Esophagus squamous epithelium (tissue), 5 donors: ENCODE measurements at regions not wholly inside any gene's neighbourhood (a gene's known extent, or its start where the extent isn't known, plus 50 kb on each side); places are given as distances from the start of the nearest gene placed in this dataset.
A peak's percentile ranks its signal among the peaks of the same experiment; 100 is the strongest.
"Not testable (repeated sequence)": the region's sequence is repeated elsewhere in the genome, so short reads cannot be mapped to it uniquely, and the experiment has no call there.

ENCODE experiments used
- DNase-seq: peaks from one replicate; lab custom pipeline; 2025; lab: John Stamatoyannopoulos, UW
- H3K27ac ChIP-seq, 4 donors: fragments of 200-600 bp; sonication (generic); one replicate each; pipeline ENCODE4 v1.5.1; 2016 to 2019; ENCODE audit warnings: mild to moderate bottlenecking in 1 of 4
- H3K27me3 ChIP-seq, 4 donors: fragments of 200-600 bp; sonication (generic); 1 replicate in 3 of 4; 2 replicates in 1 of 4; pipeline versions ENCODE4 v1.5.1 to v1.6.0; 2017 to 2021; ENCODE audit warnings: antibody characterized with exemption in 1 of 4
- H3K36me3 ChIP-seq, 3 donors: fragments of 200-600 bp; sonication (generic); one replicate each; pipeline ENCODE4 v1.5.1; 2016 to 2019
- H3K4me1 ChIP-seq, 3 donors: fragments of 200-600 bp; sonication (generic); one replicate each; pipeline ENCODE4 v1.5.1; 2017 to 2019
- H3K4me3 ChIP-seq, 4 donors: fragments of 200-600 bp; sonication (generic); 1 replicate in 3 of 4; 2 replicates in 1 of 4; pipeline ENCODE4 v1.5.1; 2016 to 2019; ENCODE audit warnings: mild to moderate bottlenecking in 2 of 4, moderate library complexity in 1 of 4
- H3K9me3 ChIP-seq, 3 donors: fragments of 200-600 bp; sonication (generic); one replicate each; pipeline ENCODE4 v1.5.1; 2016 to 2019
- WGBS, 2 donors: methylation state at CpG; one replicate each; pipeline ENCODE4 v1.1.5; 2018; 5-methylcytosine and 5-hydroxymethylcytosine counted together
- intact Hi-C: fragments of 100-400 bp; cut with DNase I; formaldehyde crosslinking; loops from one replicate; pipeline ENCODE4 v1.15.0; 2022
- TF ChIP-seq, protein P1 (sequence below), 6 experiments: fragments of 450-650 bp in 4 of 6; fragments of 200-600 bp in 2 of 6; sonication (generic) in 2 of 6; IDR thresholded peaks; one replicate each; pipeline ENCODE4 v1.5.1; 2016 to 2019; ENCODE audit warnings: antibody characterized with exemption in 6 of 6, mild to moderate bottlenecking in 4 of 6, moderate library complexity in 4 of 6
- donor health status: DM: yes; HTN: yes; CAD: no.

DNA sequence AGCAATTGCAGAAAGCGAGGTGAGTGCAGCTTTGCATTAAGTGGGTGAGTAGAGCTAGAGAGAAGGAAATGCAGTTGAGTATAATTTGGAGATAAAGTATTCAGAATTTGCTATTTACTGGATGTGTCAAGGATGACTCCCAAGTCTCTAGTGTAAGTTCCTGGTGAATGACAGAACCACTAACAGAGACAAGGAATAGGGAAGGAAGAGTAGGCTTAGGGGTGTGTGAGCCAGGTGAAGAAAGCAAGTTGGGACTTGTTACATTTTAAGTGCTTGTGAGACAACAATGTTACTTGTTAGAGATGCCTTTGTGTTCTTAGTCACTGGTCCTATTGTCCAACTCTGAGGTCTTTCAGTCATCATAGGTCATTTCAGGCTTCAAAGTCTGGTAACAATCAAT, 70.8 kb downstream of the TBC1D26 start:
- intact Hi-C loops, H3K4me3 ChIP-seq, H3K4me1 ChIP-seq, H3K27me3 ChIP-seq, H3K27ac ChIP-seq, H3K36me3 ChIP-seq, DNase-seq, H3K9me3 ChIP-seq: not testable (repeated sequence)
- WGBS, 2 donors: 86 to 90% methylated on average over 1 of the region's 1 CpG

GRCh38 chr17:15806825-15807224, 74.7 kb downstream of the TBC1D26 start:
- H3K36me3 ChIP-seq, H3K4me1 ChIP-seq, DNase-seq, H3K27ac ChIP-seq, H3K27me3 ChIP-seq, H3K9me3 ChIP-seq, intact Hi-C loops, H3K4me3 ChIP-seq: not testable (repeated sequence)
- 55 to 57% methylated on average over 2 to 4 of the region's 4 CpGs for whole genome bisulfite sequencing, 2 donors

DNA sequence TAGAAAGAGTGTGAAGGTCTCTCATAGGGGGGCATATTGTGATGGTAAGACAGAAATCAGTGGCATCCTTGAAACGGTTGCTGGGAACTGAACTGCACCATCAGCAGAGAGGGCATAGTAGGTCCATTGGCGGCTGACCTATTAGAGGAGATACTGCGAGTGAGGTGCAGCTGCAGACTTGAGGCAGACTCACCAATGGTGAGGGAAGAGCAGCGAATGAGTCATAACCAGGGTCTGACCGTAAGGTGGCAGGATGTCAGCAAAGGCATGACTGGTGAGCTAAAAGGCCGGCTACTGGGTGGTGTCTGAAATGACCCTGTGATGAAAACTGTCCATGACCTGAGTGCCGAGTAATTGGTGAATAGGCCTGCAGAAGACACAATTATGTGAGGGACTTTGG, 81.3 kb downstream of the TBC1D26 start:
- WGBS, 2 donors: 84 to 87% methylated on average over 4 to 5 of the region's 7 CpGs
- intact Hi-C loops, H3K4me3 ChIP-seq: not testable (repeated sequence)

DNA sequence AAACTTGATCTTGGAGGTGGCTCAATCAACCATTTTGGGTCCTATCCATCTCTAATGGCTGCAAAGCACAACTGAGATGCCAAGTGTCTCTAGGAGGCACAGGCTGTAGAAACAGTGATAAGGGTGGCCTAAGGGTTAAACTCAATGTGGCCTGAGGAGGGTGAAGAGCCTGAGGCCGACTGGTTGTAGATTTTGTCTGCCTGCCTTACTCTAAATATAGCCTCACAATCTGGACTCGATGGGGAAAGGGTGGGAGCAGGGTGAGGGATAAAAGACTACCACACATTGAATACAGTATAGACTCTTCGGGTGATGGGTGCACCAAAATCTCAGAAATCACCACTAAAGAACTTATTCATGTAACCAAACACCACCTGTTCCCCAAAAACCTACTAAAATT, 81.9 kb downstream of the TBC1D26 start:
- DNase-seq, H3K4me1 ChIP-seq, intact Hi-C loops, H3K4me3 ChIP-seq, H3K9me3 ChIP-seq, H3K27ac ChIP-seq, H3K36me3 ChIP-seq, H3K27me3 ChIP-seq: not testable (repeated sequence)
- WGBS, 2 donors: 55 to 71% methylated on average over 3 of the region's 3 CpGs

More for the DNA sequence above, 81.3 kb downstream of the TBC1D26 start:
- H3K9me3 ChIP-seq, H3K36me3 ChIP-seq, H3K4me1 ChIP-seq, H3K27ac ChIP-seq, DNase-seq, H3K27me3 ChIP-seq: not testable (repeated sequence)

DNA sequence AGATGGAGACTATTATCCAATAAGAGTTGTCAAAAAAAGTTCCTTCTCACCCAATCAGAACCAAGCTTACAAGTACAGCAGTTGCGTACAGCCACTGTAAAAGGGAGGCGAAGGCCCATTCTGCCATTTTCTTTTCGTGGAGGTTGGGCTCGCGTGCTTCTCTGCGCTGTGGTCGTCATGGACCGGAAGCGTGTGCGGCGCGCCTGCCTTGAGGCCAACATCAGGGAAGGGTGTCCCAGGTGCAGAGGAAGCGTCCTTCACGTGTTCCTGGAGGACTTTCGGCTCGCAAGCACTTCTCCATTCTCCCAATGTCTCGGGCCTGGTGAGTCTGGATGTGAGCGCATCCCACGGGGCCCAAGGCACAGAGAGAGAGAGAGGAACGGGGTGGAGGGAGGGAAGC, 85.8 kb downstream of the TBC1D26 start:
- H3K27ac ChIP-seq, DNase-seq, H3K4me1 ChIP-seq, H3K36me3 ChIP-seq, intact Hi-C loops, H3K27me3 ChIP-seq, H3K9me3 ChIP-seq, H3K4me3 ChIP-seq: not testable (repeated sequence)
- 90 to 100% methylated on average over 2 to 4 of the region's 20 CpGs for WGBS, 2 donors

DNA sequence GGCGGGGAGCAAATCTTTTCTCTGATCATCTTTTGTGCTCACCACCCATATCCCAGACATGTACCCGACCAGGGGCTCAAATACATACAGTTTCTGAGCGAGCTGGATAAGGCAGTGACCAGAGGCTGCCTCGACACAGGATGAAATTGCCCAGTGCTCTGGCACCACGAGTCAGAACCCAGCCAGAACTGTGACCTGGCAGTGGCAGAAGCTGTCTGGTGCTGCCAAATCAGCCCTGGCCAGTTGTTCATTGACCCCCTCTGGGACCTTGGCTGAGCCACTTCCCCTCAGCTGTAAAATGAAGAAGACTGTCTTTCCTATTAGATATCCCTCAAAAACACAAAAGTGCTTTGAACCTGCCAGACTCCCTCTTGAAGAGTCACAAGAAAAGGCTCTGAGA, 90.2 kb downstream of the TBC1D26 start:
- intact Hi-C loops: loop anchor here (10.0 kb wide), 1 partner anchor 173 kb away; the partner anchor contains the start of genes TTC19 and ZSWIM7
- H3K9me3 ChIP-seq, H3K27me3 ChIP-seq, H3K27ac ChIP-seq, H3K36me3 ChIP-seq, DNase-seq, H3K4me3 ChIP-seq, H3K4me1 ChIP-seq: not testable (repeated sequence)
- no CpG with 5 or more reads among the region's 5 CpGs for WGBS, 2 donors

DNA sequence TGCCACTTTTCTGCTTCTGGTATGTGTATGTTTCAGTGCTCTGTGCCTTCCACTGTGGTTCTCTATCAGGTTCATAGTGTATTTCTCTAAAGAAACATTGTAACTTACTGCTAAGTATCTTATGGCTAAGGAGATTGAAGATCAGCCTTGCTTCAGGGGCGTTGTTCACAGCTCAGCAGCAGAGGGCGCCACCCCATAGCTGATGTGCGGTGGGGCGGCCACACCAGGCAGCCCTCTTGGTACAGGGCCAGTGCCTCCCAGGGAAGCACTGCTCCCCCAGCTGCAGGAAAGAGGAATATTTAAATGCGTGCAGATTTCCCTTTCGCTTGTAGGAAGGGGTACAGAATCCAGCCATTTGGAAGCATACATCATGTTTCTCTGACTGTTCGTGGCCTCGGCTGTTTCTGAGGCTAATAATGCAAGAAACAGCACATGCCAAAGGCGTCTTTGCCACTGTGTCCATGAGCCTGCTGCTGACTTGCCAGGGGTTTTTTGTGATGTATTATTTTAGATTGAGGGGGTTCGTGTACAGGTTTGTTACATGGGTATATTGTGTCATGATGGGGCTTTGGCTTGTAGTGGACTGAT, 96.7 kb downstream of the TBC1D26 start:
- DNase-seq, H3K36me3 ChIP-seq, H3K27ac ChIP-seq, H3K4me1 ChIP-seq, H3K9me3 ChIP-seq, H3K27me3 ChIP-seq: not testable (repeated sequence)
- intact Hi-C loops: loop anchor here (10.0 kb wide), 1 partner anchor 166 kb away; the partner anchor contains the start of genes TTC19 and ZSWIM7
- WGBS, 2 donors: 7% methylated on average over 2 to 5 of the region's 10 CpGs
- TF ChIP-seq, protein P1, sequence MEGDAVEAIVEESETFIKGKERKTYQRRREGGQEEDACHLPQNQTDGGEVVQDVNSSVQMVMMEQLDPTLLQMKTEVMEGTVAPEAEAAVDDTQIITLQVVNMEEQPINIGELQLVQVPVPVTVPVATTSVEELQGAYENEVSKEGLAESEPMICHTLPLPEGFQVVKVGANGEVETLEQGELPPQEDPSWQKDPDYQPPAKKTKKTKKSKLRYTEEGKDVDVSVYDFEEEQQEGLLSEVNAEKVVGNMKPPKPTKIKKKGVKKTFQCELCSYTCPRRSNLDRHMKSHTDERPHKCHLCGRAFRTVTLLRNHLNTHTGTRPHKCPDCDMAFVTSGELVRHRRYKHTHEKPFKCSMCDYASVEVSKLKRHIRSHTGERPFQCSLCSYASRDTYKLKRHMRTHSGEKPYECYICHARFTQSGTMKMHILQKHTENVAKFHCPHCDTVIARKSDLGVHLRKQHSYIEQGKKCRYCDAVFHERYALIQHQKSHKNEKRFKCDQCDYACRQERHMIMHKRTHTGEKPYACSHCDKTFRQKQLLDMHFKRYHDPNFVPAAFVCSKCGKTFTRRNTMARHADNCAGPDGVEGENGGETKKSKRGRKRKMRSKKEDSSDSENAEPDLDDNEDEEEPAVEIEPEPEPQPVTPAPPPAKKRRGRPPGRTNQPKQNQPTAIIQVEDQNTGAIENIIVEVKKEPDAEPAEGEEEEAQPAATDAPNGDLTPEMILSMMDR (IDR thresholded peaks at IDR 0.05): peak; percentile 54 to 94 (median 88)
- peak overlapping the region in 1 of 4 donors; percentile 42 for H3K4me3 ChIP-seq

- DNase-seq, H3K27me3 ChIP-seq, H3K4me1 ChIP-seq, H3K4me3 ChIP-seq, H3K36me3 ChIP-seq, H3K27ac ChIP-seq, intact Hi-C loops, H3K9me3 ChIP-seq: not testable (repeated sequence)
- WGBS, 2 donors: 70% methylated on average over 4 of the region's 4 CpGs
Measured at GRCh38 chr17:15830221-15830620, 98.1 kb downstream of the TBC1D26 start.

GRCh38 chr17:15831182-15831581, 99.1 kb downstream of the TBC1D26 start:
- H3K4me3 ChIP-seq, H3K9me3 ChIP-seq, H3K4me1 ChIP-seq, intact Hi-C loops, H3K36me3 ChIP-seq, H3K27me3 ChIP-seq, H3K27ac ChIP-seq, DNase-seq: not testable (repeated sequence)
- whole genome bisulfite sequencing, 2 donors: 22 to 58% methylated on average over 3 to 6 of the region's 6 CpGs

GRCh38 chr17:15832921-15833480, 100.9 kb downstream of the TBC1D26 start:
- H3K4me1 ChIP-seq, intact Hi-C loops, H3K36me3 ChIP-seq, H3K27me3 ChIP-seq, H3K27ac ChIP-seq, H3K9me3 ChIP-seq, H3K4me3 ChIP-seq, DNase-seq: not testable (repeated sequence)
- 71 to 73% methylated on average over 10 to 11 of the region's 11 CpGs for WGBS, 2 donors

DNA sequence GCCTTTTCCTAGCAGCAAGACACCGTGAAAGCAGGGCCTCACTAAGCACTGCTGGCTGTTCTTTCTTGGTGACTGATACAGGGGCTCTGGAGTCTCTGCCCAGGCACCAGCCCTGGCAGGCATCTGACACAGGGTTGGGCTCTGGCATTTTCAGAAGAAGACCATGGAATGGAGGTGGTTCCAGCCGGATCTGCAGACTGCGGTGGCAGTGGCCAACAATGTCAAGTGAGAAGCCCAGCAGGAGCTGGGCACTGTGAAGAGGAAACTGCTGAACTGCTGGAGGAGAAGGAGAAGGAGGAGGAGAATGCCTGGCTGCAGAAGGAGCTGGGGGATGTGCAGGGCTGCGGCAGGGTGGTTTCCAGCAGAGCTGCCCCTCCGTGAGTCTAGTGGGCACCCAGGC, 101.8 kb downstream of the TBC1D26 start:
- H3K4me1 ChIP-seq, intact Hi-C loops, H3K9me3 ChIP-seq, DNase-seq, H3K4me3 ChIP-seq, H3K27ac ChIP-seq, H3K27me3 ChIP-seq, H3K36me3 ChIP-seq: not testable (repeated sequence)
- WGBS, 2 donors: 76 to 87% methylated on average over 3 to 4 of the region's 5 CpGs

DNA sequence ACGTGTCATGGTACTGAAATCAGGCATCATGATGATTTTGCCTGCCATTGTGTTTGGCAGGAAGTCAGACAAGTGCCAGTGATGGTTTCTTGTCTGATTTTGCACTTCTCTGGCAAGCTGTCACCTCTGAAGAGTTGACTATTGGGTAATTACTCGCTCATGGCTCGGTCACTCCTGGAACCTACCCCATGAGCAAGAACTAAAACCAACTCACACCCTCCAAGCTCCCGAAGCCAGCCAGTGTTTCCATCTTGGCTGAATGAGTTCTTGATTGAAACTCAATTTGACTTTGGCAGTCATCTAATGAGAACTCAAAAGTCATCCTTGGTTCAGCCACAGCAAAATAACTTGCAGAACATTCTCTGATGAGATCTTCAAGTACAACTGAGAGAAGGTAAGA, 103.4 kb downstream of the TBC1D26 start:
- H3K27ac ChIP-seq, H3K9me3 ChIP-seq, H3K27me3 ChIP-seq, intact Hi-C loops, H3K4me1 ChIP-seq, H3K36me3 ChIP-seq, DNase-seq, H3K4me3 ChIP-seq: not testable (repeated sequence)
- WGBS, 2 donors: 43 to 67% methylated on average over 1 to 2 of the region's 4 CpGs
